KMS-11 (cell line): ENCODE measurements at regions not wholly inside any gene's neighbourhood (a gene's known extent, or its start where the extent isn't known, plus 50 kb on each side); places are given as distances from the start of the nearest gene placed in this dataset.

ENCODE experiments used
- H2AFZ ChIP-seq: fragments of 200-600 bp; sonication (generic); 2 replicates; pipeline ENCODE4 v1.6.1; 2016; ENCODE audit warnings: antibody characterized with exemption, mixed run types, low read depth
- H3K27ac ChIP-seq: fragments of 200-600 bp; sonication (generic); 2 replicates; pipeline ENCODE4 v1.6.1; 2016; ENCODE audit warnings: mild to moderate bottlenecking, mixed run types
- H3K27me3 ChIP-seq: fragments of 200-600 bp; sonication (generic); 2 replicates; pipeline ENCODE4 v1.6.1; 2017; ENCODE audit warnings: mild to moderate bottlenecking, low read depth, mixed run types, moderate library complexity; ENCODE audit not compliant: insufficient read depth
- H3K36me3 ChIP-seq: fragments of 200-600 bp; sonication (generic); 2 replicates; pipeline ENCODE4 v1.6.1; 2017; ENCODE audit warnings: mild to moderate bottlenecking, mixed run types; ENCODE audit not compliant: insufficient read depth
- H3K4me1 ChIP-seq: fragments of 200-600 bp; sonication (generic); 2 replicates; pipeline ENCODE4 v1.6.1; 2016; ENCODE audit warnings: mild to moderate bottlenecking, low read depth, mixed run types; ENCODE audit not compliant: poor library complexity, severe bottlenecking
- H3K4me2 ChIP-seq: fragments of 200-600 bp; sonication (generic); 2 replicates; pipeline ENCODE4 v1.7.0; 2016; ENCODE audit warnings: mild to moderate bottlenecking, mixed run types
- H3K4me3 ChIP-seq: fragments of 200-600 bp; sonication (generic); IDR thresholded peaks from 2 replicates; pipeline ENCODE4 v1.6.1; 2017; ENCODE audit warnings: low read depth, low read length, mixed read lengths; ENCODE audit not compliant: insufficient read depth
- H3K79me2 ChIP-seq: fragments of 200-600 bp; sonication (generic); 2 replicates; pipeline ENCODE4 v1.6.1; 2016; ENCODE audit warnings: low read depth, mixed run types; ENCODE audit not compliant: insufficient read depth
- H3K9ac ChIP-seq: fragments of 200-600 bp; sonication (generic); 2 replicates; pipeline ENCODE4 v1.6.1; 2016; ENCODE audit warnings: mild to moderate bottlenecking, mixed run types
- H4K20me1 ChIP-seq: fragments of 200-600 bp; sonication (generic); 2 replicates; pipeline ENCODE4 v1.6.1; 2016; ENCODE audit warnings: mild to moderate bottlenecking, mixed run types; ENCODE audit not compliant: insufficient read depth
- CTCF ChIP-seq: fragments of 200-600 bp; sonication (generic); conservative IDR thresholded peaks from 2 replicates; pipeline ENCODE4 v1.6.1; 2017; ENCODE audit warnings: low read depth, mild to moderate bottlenecking, antibody characterized with exemption, low read length, moderate library complexity, mixed read lengths

DNA sequence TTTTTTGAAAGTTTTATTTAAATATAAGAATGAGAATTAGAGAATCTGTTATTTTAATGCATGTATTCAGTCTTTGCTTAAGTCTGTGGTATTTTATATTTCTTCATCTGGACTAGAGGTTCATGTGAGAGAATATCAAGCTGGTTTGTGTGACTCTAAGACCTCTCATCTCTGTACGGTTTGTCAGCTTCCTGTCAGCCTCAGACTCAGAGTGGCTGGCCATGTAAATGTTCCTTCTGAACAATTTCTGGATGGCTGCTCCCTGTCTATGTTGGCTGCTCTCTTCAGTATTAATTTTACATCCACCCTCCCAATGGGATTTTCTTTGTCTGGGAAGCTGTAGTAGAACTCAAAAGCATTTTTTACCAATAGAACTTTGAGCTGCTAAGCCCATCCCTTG is 225.3 kb upstream of the THUMPD2 start:
- H4K20me1 ChIP-seq = no peaks in the 10 kb centered on the region
- no peak overlapping the region for H2AFZ ChIP-seq
- no peak overlapping the region for H3K4me2 ChIP-seq
- TF ChIP-seq CTCF = no peak
- no peaks in the 10 kb centered on the region for H3K4me1 ChIP-seq
- no peaks in the 10 kb centered on the region for H3K36me3 ChIP-seq
- H3K4me3 ChIP-seq = no peak overlapping the region
- no peaks in the 10 kb centered on the region for H3K27me3 ChIP-seq
- H3K27ac ChIP-seq = no peak overlapping the region
- no peak overlapping the region for H3K9ac ChIP-seq
- no peaks in the 10 kb centered on the region for H3K79me2 ChIP-seq

GRCh38 chr2:40002339-40002738 is 223.3 kb upstream of the THUMPD2 start:
- no peaks in the 10 kb centered on the region for H4K20me1 ChIP-seq
- H3K27ac ChIP-seq = no peak overlapping the region
- no peaks in the 10 kb centered on the region for H3K4me1 ChIP-seq
- H3K79me2 ChIP-seq = no peaks in the 10 kb centered on the region
- H3K4me3 ChIP-seq = no peak overlapping the region
- TF ChIP-seq CTCF = no peak
- no peak overlapping the region for H3K9ac ChIP-seq
- H3K36me3 ChIP-seq = no peaks in the 10 kb centered on the region
- H2AFZ ChIP-seq = no peak overlapping the region
- no peak overlapping the region for H3K4me2 ChIP-seq
- no peaks in the 10 kb centered on the region for H3K27me3 ChIP-seq

DNA sequence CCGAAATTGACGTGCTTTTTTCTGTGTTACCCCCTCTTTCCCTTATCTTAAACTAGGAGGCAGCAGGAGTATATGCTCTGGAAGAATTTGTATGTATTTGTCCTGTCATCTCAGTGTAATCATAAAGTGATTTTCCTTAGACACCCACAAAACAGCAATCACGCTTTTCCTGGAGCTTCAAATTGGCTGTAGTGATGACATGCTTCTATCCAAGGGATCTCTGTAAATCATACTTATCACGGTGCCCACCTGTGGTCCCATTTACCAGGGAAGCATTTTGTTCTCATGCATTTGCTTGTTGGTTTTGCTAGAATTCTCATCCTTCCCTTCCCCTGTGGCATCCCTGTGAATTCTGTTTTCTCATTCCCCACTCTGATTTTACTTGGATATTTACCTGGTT is 220.8 kb upstream of the THUMPD2 start:
- H3K27ac ChIP-seq = no peak overlapping the region

GRCh38 chr2:39998617-39999016 is 219.6 kb upstream of the THUMPD2 start:
- no peak overlapping the region for H2AFZ ChIP-seq
- H3K4me1 ChIP-seq = peaks cover 9% of the 10 kb centered on the region
- H3K79me2 ChIP-seq = no peaks in the 10 kb centered on the region
- no peaks in the 10 kb centered on the region for H4K20me1 ChIP-seq
- no peak for TF ChIP-seq CTCF
- no peak overlapping the region for H3K9ac ChIP-seq
- no peak overlapping the region for H3K4me2 ChIP-seq
- no peaks in the 10 kb centered on the region for H3K27me3 ChIP-seq
- H3K4me3 ChIP-seq = no peak overlapping the region
- no peaks in the 10 kb centered on the region for H3K36me3 ChIP-seq
- H3K27ac ChIP-seq = no peak overlapping the region

More for the DNA sequence above, 220.8 kb upstream of the THUMPD2 start:
- Histone ChIP-seq H3K4me2 (no peak overlapping the region), H3K4me3 (no peak overlapping the region), H3K79me2 (no peaks in the 10 kb centered on the region), H3K36me3 (no peaks in the 10 kb centered on the region), H3K27me3 (no peaks in the 10 kb centered on the region), H3K4me1 (peaks cover 9% of the 10 kb centered on the region), H2AFZ (no peak overlapping the region), H3K9ac (no peak overlapping the region), H4K20me1 (no peaks in the 10 kb centered on the region)
- TF ChIP-seq CTCF = no peak
